ENCODE measurements at regions not wholly inside any gene's neighbourhood (a gene's known extent, or its start where the extent isn't known, plus 50 kb on each side); places are given as distances from the start of the nearest gene placed in this dataset.

DNA sequence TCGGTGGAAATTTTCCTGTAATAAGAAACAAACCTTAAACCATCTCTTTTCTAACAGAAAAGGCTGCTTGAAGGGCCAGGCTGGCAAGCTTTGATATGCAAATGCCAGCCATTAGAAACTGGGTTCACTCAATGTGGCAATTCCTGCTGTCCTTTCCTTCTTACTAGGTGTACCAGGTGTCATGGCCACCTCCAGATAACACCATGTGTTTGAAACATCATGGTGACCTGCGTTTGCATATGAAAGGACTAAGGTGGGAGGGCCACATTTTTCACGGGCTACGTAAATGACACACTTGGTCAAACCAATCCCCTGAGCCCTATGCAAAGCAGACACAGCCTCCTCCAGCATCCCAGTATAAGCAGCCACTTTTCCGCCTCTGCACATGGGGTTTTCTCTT, 789.1 kb upstream of the SLITRK5 start:
- TF ChIP-seq TAF1 (IDR thresholded peaks at IDR 0.05; ENCODE audit: low read depth), result no peak

DNA sequence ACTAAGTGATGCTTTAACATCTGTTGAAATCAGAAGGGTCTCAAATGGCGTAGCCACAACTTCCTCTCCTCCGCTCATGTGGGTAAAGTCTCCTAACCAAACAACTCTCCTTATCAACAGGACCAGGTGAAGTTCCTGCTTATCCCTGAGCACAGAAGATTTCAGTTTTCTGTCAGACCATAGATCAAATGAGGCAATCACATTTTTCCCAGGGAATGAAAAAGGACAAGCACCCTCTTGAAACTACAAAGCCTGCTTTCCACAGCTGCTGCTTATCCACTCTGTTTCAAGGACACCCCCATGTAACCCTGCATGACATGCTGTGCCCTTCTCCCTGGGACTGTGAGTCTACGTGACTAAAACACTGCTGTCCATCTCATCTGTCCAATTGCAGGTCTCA, 788.3 kb upstream of the SLITRK5 start:
- TF ChIP-seq CEBPB (IDR thresholded peaks at IDR 0.05), result no peak
- TF ChIP-seq, protein P1, sequence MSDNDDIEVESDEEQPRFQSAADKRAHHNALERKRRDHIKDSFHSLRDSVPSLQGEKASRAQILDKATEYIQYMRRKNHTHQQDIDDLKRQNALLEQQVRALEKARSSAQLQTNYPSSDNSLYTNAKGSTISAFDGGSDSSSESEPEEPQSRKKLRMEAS (IDR thresholded peaks at IDR 0.05), result no peak
- TF ChIP-seq, protein P2, sequence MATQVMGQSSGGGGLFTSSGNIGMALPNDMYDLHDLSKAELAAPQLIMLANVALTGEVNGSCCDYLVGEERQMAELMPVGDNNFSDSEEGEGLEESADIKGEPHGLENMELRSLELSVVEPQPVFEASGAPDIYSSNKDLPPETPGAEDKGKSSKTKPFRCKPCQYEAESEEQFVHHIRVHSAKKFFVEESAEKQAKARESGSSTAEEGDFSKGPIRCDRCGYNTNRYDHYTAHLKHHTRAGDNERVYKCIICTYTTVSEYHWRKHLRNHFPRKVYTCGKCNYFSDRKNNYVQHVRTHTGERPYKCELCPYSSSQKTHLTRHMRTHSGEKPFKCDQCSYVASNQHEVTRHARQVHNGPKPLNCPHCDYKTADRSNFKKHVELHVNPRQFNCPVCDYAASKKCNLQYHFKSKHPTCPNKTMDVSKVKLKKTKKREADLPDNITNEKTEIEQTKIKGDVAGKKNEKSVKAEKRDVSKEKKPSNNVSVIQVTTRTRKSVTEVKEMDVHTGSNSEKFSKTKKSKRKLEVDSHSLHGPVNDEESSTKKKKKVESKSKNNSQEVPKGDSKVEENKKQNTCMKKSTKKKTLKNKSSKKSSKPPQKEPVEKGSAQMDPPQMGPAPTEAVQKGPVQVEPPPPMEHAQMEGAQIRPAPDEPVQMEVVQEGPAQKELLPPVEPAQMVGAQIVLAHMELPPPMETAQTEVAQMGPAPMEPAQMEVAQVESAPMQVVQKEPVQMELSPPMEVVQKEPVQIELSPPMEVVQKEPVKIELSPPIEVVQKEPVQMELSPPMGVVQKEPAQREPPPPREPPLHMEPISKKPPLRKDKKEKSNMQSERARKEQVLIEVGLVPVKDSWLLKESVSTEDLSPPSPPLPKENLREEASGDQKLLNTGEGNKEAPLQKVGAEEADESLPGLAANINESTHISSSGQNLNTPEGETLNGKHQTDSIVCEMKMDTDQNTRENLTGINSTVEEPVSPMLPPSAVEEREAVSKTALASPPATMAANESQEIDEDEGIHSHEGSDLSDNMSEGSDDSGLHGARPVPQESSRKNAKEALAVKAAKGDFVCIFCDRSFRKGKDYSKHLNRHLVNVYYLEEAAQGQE (IDR thresholded peaks at IDR 0.05; ENCODE audit: low read depth), result no peak
- no peak for TF ChIP-seq YY1 (IDR thresholded peaks at IDR 0.05; ENCODE audit: low read depth)
- no peak for TF ChIP-seq FOXM1 (IDR thresholded peaks at IDR 0.05; ENCODE audit: borderline replicate concordance, low read depth)
- no peak for TF ChIP-seq TEAD4 (IDR thresholded peaks at IDR 0.05)
- TF ChIP-seq, protein P3, sequence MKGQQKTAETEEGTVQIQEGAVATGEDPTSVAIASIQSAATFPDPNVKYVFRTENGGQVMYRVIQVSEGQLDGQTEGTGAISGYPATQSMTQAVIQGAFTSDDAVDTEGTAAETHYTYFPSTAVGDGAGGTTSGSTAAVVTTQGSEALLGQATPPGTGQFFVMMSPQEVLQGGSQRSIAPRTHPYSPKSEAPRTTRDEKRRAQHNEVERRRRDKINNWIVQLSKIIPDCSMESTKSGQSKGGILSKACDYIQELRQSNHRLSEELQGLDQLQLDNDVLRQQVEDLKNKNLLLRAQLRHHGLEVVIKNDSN (IDR thresholded peaks at IDR 0.05), result no peak
- TF ChIP-seq NFIC (IDR thresholded peaks at IDR 0.05), result no peak
- TF ChIP-seq EGR1 (IDR thresholded peaks at IDR 0.05), result no peak
- TF ChIP-seq EP300 (IDR thresholded peaks at IDR 0.05; ENCODE audit: borderline replicate concordance), result no peak
- no peak for TF ChIP-seq CREB1 (IDR thresholded peaks at IDR 0.05; ENCODE audit: low read depth)

DNA sequence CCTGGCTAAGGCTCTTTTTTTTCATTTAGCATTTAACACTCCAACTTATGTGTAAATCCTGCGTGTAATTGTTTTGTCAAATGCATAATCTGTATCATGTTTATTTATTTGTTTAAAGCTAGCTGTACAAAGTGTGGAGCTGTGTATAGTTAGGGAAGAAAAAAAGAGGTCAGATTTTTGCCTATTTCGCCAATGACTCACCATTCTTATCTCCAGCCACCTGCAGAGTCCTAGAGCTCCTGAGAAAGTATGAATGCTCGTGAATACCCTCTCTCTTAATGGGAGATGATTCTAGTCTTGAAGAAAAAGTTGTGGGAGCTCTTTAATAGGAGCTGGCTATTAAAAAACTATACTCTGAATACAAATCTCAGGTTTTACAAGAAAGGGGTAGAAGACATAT, 778.8 kb upstream of the SLITRK5 start:
- TF ChIP-seq, protein P2 (IDR thresholded peaks at IDR 0.05; ENCODE audit: low read depth), result no peak
- TF ChIP-seq CEBPB (IDR thresholded peaks at IDR 0.05) (no peak), EP300 (IDR thresholded peaks at IDR 0.05; ENCODE audit: borderline replicate concordance) (no peak), EGR1 (IDR thresholded peaks at IDR 0.05) (no peak), TEAD4 (IDR thresholded peaks at IDR 0.05) (no peak), TAF1 (IDR thresholded peaks at IDR 0.05; ENCODE audit: low read depth) (no peak), YY1 (IDR thresholded peaks at IDR 0.05; ENCODE audit: low read depth) (no peak), FOXM1 (IDR thresholded peaks at IDR 0.05; ENCODE audit: borderline replicate concordance, low read depth) (no peak), RAD21 (IDR thresholded peaks at IDR 0.05; ENCODE audit: low read depth) (no peak), ZBTB7A (IDR thresholded peaks at IDR 0.05; ENCODE audit: low read depth) (no peak), NFIC (IDR thresholded peaks at IDR 0.05) (no peak)
- TF ChIP-seq, protein P3 (IDR thresholded peaks at IDR 0.05), result no peak
- TF ChIP-seq, protein P1 (IDR thresholded peaks at IDR 0.05), result no peak

DNA sequence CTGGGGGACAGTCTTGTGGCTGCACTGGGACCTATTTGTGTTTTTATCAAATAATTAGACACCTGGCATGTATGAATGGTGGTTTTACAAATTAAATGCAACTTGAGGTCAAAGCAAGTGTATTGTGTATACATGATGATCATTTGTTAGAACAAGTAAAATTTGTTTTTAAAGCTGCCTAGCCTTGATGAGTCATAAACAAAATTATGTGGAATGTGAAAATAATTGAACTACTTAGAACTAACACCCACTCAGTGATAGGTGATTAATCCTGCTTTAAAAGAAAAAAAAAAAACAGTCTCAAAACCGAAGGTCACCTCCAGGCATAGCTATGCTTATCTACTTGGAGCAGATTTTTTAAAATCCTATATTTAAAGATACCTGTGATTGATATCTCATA, 770.3 kb upstream of the SLITRK5 start:
- TF ChIP-seq RAD21 (IDR thresholded peaks at IDR 0.05; ENCODE audit: low read depth), result no peak
- TF ChIP-seq FOXM1 (IDR thresholded peaks at IDR 0.05; ENCODE audit: borderline replicate concordance, low read depth), result no peak
- TF ChIP-seq, protein P3 (IDR thresholded peaks at IDR 0.05), result no peak
- TF ChIP-seq NFIC (IDR thresholded peaks at IDR 0.05), result no peak
- no peak for TF ChIP-seq YY1 (IDR thresholded peaks at IDR 0.05; ENCODE audit: low read depth)
- no peak for TF ChIP-seq TEAD4 (IDR thresholded peaks at IDR 0.05)
- no peak for TF ChIP-seq CEBPB (IDR thresholded peaks at IDR 0.05)

DNA sequence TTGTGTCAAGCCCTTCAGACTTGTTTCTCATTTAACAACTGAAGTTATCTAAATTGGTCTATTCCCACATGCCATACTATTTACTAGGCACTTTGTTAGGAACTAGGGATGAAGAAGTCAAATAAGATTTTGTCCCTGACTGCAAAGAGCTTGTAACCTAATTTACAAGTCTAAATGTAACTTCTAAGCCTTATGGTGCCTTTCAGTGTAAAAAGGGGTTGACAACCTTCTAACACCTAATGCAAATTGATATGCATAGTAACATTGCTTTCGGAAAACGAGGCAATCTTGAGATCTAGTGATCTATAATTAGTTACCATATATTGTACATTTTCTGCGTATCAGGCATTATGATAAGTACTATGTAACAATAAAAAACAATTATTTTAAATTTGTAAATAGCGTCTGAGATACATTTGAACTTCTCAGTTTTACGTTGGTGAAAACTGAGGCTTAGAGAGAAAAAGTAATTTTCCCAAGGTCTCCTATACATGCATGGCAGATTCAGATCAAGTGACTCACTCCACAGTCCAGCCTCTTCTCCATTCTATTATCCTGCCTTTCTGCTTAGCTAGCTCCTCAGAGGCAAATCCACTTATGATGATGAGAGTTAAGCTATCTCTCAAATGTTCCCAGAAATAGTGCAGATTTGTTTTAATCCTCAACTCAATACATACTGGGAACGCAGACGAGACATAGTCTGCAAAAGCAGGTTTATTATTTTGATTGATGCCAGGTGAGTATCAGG, 764.9 kb upstream of the SLITRK5 start:
- TF ChIP-seq CREB1 (IDR thresholded peaks at IDR 0.05; ENCODE audit: low read depth) (no peak), YY1 (IDR thresholded peaks at IDR 0.05; ENCODE audit: low read depth) (no peak), NFIC (IDR thresholded peaks at IDR 0.05) (no peak), EGR1 (IDR thresholded peaks at IDR 0.05) (no peak), TEAD4 (IDR thresholded peaks at IDR 0.05) (no peak), EP300 (IDR thresholded peaks at IDR 0.05; ENCODE audit: borderline replicate concordance) (no peak), CEBPB (IDR thresholded peaks at IDR 0.05) (no peak), TAF1 (IDR thresholded peaks at IDR 0.05; ENCODE audit: low read depth) (no peak)
- TF ChIP-seq, protein P1 (IDR thresholded peaks at IDR 0.05), result no peak
- TF ChIP-seq, protein P2 (IDR thresholded peaks at IDR 0.05; ENCODE audit: low read depth), result no peak
- TF ChIP-seq, protein P3 (IDR thresholded peaks at IDR 0.05), result no peak

Data from Ishikawa (cell line).